SH-SY5Y (cell line): ENCODE measurements at regions not wholly inside any gene's neighbourhood (a gene's known extent, or its start where the extent isn't known, plus 50 kb on each side); places are given as distances from the start of the nearest gene placed in this dataset.

ENCODE experiments used
- GATA2 ChIP-seq: IDR thresholded peaks from 2 replicates; pipeline ENCODE4 v1.6.1; 2011; ENCODE audit warnings: mild to moderate bottlenecking, low read depth, low read length
- GATA3 ChIP-seq: IDR thresholded peaks from 2 replicates; pipeline ENCODE4 v1.6.1; 2011; ENCODE audit warnings: low read depth, mild to moderate bottlenecking, low read length, moderate library complexity

DNA sequence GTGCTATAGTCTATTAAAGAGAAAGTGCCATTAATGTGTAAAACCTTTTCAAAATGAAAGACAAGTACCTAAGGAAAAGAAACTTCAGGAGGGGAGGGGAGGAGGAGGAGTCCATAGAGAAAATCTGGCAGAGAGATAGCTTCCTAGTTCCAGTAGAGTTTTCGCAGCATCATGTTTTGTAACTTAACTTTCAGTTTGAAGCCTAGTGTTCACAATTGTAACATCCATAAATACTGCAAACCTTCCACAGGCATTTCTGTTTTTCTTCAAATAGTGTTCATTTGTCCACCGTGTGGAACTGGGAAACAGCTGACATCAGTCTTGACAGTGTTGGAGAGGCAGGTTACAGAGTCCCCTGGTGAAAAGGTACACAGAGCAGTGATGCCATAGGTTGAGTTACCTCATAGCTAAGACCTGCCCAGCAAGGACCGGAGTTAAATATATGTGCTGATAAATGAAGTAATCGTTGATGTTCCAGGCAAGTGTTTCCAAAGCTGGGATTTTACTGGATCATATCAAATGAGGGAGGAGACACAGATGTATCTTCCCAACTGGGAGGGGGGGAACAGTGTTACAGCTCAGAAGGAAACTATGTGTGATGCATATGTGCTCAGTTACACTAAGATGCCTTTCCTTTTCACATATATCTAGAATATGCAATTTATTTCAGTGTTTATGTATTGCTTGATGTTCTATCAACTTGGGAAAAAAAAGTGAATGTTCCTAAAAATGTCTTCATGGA lies 369.5 kb upstream of the FAM241A start:
- TF ChIP-seq GATA3 (no peak), GATA2 (no peak)

DNA sequence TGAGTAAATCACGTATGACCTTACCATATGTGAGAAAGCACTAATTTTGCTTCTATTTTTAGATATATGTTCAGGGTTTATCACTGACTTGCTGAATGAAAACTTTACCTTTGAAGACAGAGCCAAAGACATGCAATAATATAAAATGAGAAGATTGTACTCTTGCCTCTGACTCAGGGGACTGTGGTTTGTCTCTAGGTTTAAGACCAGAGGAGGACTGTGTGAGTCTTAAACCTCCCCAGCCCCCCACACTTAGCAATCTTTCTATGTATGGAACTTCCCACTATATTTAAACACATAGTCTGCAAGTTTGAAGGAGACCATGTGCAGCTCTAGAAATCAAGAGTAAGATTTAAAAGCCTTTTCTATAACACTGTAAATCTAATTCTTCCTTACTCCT lies 368.7 kb upstream of the FAM241A start:
- TF ChIP-seq GATA3 (no peak), GATA2 (no peak)

DNA sequence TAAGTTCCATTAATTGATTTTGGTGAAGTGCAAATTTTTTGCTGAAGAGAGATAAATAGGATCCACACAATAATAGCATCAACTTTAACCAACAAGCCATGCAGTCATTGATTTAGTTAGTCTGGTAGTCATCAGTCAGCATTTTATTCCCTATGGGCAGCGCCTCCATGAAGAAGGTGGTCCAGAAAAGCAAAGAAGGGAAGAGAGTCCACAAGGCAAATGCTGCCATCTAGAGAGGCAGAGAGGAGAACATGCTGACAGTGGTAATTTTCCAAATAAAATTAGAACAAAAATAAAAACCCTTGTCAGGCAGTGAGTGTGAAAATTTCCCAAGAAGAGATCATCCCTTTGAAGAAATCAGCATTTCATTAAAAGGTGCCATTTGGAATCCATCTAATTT lies 366.7 kb upstream of the FAM241A start:
- no peak for TF ChIP-seq GATA2
- no peak for TF ChIP-seq GATA3

DNA sequence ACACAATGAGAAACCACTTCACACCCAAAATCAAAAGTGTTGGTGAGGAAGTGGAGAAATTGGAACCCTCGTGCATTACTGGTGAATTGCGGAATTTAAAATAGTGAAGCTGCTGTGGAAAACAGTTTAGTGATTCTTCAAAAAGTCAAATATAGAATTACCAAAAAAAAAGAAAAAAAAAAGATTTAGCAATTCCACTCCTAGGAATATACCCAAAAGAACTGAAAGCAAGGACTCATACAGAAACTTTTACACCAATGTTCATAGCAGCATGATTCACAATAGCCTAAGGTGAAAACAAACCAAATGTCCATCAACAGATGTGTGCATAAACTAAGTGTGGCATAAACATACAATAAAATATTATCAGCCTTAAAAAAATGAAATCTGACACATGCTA lies 364.3 kb upstream of the FAM241A start:
- TF ChIP-seq GATA3 (no peak), GATA2 (no peak)

DNA sequence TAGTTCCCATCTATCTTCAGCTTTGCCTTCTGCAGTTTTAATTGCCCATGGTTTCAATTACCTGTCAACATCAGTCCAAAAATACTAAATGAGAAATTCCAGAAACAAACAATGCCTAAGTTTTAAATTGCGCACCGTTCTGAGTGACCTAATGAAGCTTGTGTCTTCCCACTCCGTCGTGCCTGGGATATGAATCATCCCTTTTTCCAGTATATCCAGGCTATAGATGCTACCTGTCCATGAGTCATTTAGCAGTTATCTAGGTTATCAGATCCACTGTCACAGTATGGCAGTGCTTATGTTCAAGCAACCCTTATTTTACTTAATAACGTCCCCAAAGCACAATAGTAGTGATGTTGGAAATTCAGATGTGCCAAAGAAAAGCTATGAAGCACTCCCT lies 363.6 kb upstream of the FAM241A start:
- TF ChIP-seq GATA2 (no peak), GATA3 (no peak)

DNA sequence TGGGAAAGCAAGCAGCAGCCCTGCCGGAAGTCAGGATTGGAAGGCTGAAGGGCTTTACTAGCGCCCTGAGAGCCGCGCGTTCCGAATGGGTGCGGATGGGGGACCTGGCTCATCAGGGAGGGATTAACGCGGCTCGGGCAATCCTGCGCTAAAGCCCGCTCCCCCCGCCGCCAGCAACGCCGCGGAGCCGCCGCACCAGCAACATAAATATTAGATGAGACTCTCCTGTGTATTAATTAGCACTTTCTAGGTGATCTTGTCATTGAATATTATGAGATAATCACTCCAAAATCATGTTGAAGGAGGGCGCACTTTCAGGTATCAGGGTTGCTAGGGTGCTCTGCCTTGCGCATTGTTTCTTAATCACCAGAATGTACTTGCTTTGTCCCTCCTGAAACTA lies 357.2 kb upstream of the FAM241A start:
- TF ChIP-seq GATA3 (no peak), GATA2 (no peak)

DNA sequence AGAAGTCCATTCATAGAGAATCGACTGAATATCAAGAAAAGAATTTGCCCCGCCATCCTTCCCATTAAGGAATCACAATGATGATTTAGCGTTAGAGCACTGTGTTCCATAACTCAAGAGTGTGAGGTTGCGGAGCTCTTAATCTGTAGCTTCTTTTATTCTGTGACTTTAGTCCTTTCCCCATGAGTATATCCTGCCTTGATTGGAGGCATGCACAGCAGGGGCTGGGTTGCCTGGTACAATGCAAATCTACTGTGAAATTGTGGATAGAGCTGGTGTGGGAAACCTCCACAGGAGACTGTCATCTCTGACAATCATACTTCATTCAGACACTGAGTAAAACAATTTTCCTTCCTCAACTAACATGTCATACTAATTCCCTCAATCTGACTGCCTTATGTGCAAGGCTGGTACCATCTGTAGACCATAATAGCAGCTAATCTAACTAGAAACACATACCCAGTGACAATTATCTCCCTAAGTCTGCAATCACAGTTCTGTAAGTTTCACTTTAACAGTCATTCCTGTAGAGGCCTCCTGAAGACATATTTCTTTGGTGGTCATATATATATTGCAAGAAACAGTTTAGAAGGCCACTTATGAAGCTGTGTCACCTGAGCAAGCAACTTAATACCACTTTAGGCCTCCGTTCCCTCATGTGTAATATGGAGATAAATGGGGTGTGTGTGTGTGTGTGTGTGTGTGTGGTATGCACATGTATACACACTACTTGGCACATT lies 355.2 kb upstream of the FAM241A start:
- TF ChIP-seq GATA3: no peak
- TF ChIP-seq GATA2: no peak

DNA sequence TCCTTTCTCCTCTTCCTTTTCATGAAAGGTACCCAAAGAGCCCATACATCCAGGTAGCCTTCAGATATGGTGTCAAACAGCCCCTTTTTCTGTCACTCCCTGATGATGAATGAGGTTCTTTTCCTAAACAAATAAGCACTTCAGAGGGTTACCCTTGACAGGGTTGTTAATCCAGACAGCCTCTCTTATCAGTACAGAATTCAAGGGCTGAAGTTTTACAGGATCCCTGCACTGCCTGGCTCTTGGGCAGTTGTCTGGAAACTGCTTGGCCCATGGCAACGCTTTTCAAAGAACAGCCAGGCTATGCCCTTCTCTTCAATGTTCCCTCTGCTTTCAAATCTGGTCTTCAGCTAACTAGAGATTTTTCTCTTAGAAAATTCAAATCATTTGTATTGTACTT lies 352.6 kb upstream of the FAM241A start:
- TF ChIP-seq GATA3 (no peak), GATA2 (no peak)

DNA sequence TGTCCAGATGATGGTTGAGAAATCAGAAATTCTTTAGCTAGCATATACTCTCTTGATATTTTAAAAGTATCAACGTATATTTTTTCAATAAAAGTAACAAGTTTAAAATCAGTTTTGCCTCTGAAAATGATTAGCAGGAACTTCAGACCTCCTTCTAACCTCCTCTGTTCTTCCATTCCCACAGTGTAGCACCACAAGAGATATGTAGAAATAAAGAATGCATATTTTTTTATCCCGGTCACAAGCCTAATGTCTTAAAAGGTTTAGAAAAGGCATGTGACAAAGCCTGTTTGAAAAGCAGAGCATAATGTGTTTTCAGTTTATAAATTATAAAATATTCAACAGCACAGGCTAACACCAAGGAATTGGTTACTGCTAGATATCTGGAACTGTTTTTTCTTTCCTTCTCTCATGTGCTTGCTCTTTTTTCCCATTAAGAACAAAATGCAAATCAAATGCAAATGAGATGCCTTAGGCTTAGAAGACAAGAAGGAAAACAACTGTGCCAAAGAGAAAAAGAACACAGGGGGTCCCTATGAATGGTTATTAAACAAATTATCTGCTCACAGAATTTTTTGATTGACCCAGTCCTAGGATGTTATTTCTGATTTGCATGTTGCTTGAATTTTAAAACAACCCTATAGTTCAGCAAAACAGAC lies 351.7 kb upstream of the FAM241A start:
- no peak for TF ChIP-seq GATA3
- TF ChIP-seq GATA2: no peak

DNA sequence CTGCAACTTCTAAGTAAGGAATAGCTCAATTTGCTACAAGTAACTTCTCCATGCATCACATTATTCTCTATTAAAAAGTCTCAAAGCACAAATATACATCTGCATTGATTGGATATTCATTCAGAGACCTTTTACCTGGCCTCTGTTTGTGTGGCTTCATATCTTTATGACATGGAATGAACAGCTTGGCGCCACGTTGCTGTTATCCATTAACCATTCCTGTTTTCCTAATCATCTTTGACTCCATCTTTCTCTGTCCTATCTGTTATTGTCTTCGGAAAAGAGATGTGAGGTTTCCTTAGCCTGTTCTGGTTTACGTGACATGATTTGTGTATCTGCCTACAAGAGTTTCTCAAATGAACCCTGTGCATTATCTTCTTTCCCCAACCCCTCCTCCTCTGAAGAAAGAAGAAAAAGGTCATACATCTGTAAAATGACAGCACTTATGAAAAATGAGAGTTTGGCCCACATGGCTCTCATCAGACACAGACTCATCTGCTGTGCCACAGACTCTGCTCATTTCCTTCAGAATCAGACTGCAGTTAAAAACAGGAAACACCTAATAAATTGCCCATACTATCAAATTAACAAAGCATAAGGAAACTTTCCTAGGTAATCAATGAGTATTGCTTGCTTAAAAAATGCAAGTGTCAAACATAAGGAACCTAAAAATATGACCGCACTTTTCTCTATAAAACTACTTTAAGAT lies 347.6 kb upstream of the FAM241A start:
- no peak for TF ChIP-seq GATA2
- TF ChIP-seq GATA3: no peak

DNA sequence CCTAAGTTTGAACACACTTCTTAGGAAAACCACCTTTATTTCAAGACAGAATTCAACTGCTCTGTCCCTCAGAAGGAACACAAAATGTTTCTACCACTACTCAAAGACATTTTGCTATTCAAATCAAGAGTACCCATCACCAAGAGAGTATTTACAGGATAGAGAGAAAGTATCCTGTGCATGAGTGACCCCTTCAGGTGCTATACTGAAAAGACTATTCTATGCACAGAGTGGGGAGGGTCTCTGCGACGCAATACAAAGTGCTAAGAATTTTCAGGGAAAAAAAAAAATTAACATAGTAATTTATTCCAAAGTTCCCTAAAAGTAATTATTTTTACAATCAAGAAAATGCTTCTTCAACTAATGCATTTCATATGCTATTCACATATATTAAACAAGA lies 346.4 kb upstream of the FAM241A start:
- TF ChIP-seq GATA3 (no peak), GATA2 (no peak)

DNA sequence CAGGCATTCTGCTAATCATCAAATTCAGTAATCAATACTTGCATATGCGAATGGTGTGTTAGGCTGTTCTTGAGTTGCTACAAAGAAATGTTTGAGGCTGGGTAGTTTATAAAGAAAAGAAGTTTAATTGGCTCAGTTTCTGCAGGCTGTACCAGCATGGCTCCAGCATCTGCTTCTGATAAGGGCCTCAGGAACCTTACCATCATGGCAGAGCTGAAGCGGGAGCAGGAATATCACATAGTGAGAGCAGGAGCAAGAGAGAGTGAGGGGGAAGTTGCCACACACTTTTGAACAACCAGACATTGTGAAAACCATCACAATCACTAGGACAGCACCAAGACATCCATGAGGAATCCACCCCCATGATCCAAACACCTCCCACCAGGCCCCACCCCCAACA lies 344.7 kb upstream of the FAM241A start:
- no peak for TF ChIP-seq GATA2
- no peak for TF ChIP-seq GATA3

DNA sequence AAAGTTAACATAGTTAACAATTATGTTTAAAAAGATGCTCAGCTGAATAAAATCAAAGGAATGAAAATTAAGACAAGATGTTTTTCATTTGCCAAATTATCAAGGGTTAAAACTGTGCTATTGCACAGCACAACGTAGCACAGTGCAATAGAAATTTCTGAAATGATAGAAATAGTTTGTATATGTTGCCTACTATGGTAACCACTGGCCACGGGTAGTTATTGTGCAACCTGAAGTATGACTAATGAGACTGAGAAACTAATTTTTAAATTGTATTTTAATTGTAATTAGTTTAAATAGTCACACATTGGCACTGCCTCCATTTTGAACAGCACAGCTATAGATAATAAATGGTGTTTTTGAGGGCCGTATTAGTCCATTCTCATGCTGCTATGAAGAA lies 343.1 kb upstream of the FAM241A start:
- TF ChIP-seq GATA3: no peak
- no peak for TF ChIP-seq GATA2

DNA sequence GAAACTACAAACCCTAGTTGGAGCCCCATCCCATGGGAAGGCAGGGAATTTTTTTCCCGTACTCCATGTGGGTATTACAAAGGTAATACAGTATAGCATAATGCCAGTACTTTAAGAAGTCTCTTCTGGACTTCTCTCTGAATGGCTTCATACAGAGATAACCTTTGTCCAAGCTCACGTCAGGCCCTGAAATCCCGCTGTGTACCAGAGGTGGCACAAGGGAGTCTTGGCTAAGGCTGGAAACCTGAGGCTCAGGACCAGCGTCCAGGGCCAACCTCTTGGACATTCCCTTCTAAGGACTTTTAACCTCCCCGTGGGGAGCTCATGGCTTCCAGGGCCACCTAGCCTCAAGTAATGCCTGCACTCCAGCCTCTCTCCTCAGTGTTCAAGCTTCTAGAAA lies 338.9 kb upstream of the FAM241A start:
- TF ChIP-seq GATA3 (no peak), GATA2 (no peak)

DNA sequence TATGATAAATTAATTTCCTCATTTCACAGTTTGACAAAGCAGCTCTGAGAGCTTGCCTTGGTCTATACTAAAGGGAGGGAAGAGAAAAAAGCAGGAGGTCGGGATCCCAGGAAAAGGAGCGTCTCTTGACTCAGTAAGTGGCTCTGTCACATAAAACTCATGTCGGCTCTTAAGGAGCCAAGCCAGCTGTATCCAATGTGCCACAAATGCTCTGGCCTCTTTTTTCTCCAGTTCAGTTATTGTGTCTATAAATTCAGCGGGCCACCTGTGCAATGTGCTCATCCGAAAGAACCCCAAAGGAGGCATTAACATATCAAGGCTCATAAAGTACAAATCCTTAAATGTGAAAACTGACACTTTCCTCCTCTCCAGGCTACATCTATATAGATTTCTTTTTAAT lies 337.7 kb upstream of the FAM241A start:
- TF ChIP-seq GATA3: no peak
- no peak for TF ChIP-seq GATA2

DNA sequence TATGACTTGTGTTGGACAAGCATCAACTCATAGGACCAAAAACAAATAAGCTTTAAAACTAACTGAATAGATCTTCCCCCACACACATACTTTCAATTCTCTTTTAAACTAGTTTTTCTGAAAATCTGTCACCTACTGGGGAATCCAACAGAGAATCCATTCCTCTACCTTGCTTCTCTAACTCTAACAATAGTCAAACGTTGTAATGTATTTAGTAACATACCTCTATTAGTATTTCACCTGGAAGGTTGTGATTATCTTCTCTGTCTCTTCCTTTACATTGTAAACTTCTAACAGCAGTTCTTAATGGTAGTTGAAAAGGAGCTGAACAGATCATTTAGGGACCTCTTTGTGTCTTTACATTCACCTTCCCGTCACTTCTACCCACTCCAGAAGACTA lies 337.1 kb upstream of the FAM241A start:
- TF ChIP-seq GATA3 (no peak), GATA2 (no peak)

DNA sequence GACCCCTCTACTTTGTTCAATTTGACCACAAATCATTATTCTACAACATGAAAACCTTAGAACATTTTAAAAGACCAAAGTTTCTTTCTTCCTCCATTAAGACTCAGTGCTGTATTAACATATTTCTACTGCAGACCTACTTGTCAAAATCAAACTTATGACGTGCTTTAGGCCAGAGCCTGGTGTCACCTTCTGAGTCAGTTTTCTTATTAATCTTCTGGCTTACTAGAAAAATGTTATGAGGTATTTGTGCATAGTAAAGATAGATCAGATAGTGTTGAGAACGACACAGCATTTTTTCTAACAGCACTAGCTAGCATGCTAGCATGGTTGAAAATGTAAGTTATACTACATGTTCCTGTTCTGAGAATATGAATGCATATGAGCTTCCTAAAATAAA lies 333.6 kb upstream of the FAM241A start:
- TF ChIP-seq GATA2: no peak
- TF ChIP-seq GATA3: no peak
